ENCODE measurements at regions not wholly inside any gene's neighbourhood (a gene's known extent, or its start where the extent isn't known, plus 50 kb on each side); places are given as distances from the start of the nearest gene placed in this dataset.
A peak's percentile ranks its signal among the peaks of the same experiment; 100 is the strongest.

GRCh38 chr1:94335447-94335846 is 82.7 kb upstream of the ABCD3 start:
- Histone ChIP-seq H3K36me3 (ENCODE audit: control insufficient read depth in 2 of 2, extremely low read depth in 1 of 2, insufficient read depth in 2 of 2, low read length in 2 of 2) (no peaks in the 10 kb centered on the region), H3K27me3 (ENCODE audit: control insufficient read depth, extremely low read depth, insufficient read depth, low read length) (no peaks in the 10 kb centered on the region), H3K79me2 (ENCODE audit: control insufficient read depth, insufficient read depth, low read length) (no peaks in the 10 kb centered on the region), H3K9ac (ENCODE audit: control insufficient read depth, extremely low read depth, insufficient read depth, low read length) (no peak overlapping the region), H3K9me3 (ENCODE audit: control insufficient read depth, low read depth, low read length) (no peaks in the 10 kb centered on the region), H4K20me1 (ENCODE audit: control insufficient read depth, extremely low read depth, insufficient read depth, low read length) (no peaks in the 10 kb centered on the region), H2AFZ (ENCODE audit: control insufficient read depth, low read length) (no peak overlapping the region), H3K4me1 (ENCODE audit: control insufficient read depth, extremely low read depth, insufficient read depth, low read length) (peaks cover 3% of the 10 kb centered on the region), H3K4me2 (ENCODE audit: control insufficient read depth, extremely low read depth, insufficient read depth, low read depth, low read length) (no peak overlapping the region), H3K9me1 (ENCODE audit: control insufficient read depth, extremely low read depth, insufficient read depth, low read length) (no peaks in the 10 kb centered on the region), H3K4me3 (ENCODE audit: control insufficient read depth in 2 of 3, extremely low read depth in 1 of 3, insufficient read depth in 2 of 3, low read depth in 1 of 3, low read length in 3 of 3) (no peak overlapping the region), H3K27ac (ENCODE audit: control insufficient read depth, insufficient read depth, low read length) (no peak overlapping the region)
- no peak for TF ChIP-seq EZH2 (IDR thresholded peaks at IDR 0.05; ENCODE audit: low read length)
- TF ChIP-seq CTCF (optimal IDR thresholded peaks at IDR 0.05 in 1 of 3, IDR thresholded peaks at IDR 0.05 in 1 of 3, conservative IDR thresholded peaks at IDR 0.05 in 1 of 3; ENCODE audit: extremely low read depth in 1 of 3, insufficient read depth in 2 of 3, low read length in 3 of 3) = no peak
- dilution Hi-C loops (cut with MboI; ENCODE audit: extremely low pct_ligation_motif_present, low sequenced_read_pairs) = no loop called here
- DNase-seq (ENCODE audit: low read depth, low spot score) (no peak), FAIRE-seq (no peak)

- no peak overlapping the region for H3K4me2 ChIP-seq (ENCODE audit: control insufficient read depth, extremely low read depth, insufficient read depth, low read depth, low read length)
- H3K9me1 ChIP-seq (ENCODE audit: control insufficient read depth, extremely low read depth, insufficient read depth, low read length) = no peaks in the 10 kb centered on the region
Measured at GRCh38 chr1:94334764-94335163, 83.4 kb upstream of the ABCD3 start.

More at GRCh38 chr1:94334764-94335163, 83.4 kb upstream of the ABCD3 start:
- H3K36me3 ChIP-seq (ENCODE audit: control insufficient read depth in 2 of 2, extremely low read depth in 1 of 2, insufficient read depth in 2 of 2, low read length in 2 of 2) = no peaks in the 10 kb centered on the region
- H4K20me1 ChIP-seq (ENCODE audit: control insufficient read depth, extremely low read depth, insufficient read depth, low read length) = no peaks in the 10 kb centered on the region
- TF ChIP-seq CTCF (optimal IDR thresholded peaks at IDR 0.05 in 1 of 3, IDR thresholded peaks at IDR 0.05 in 1 of 3, conservative IDR thresholded peaks at IDR 0.05 in 1 of 3; ENCODE audit: extremely low read depth in 1 of 3, insufficient read depth in 2 of 3, low read length in 3 of 3) = no peak
- TF ChIP-seq EZH2 (IDR thresholded peaks at IDR 0.05; ENCODE audit: low read length) = no peak
- FAIRE-seq = peak; percentile 39
- no peaks in the 10 kb centered on the region for H3K9me3 ChIP-seq (ENCODE audit: control insufficient read depth, low read depth, low read length)
- H3K9ac ChIP-seq (ENCODE audit: control insufficient read depth, extremely low read depth, insufficient read depth, low read length) = no peak overlapping the region
- H3K27ac ChIP-seq (ENCODE audit: control insufficient read depth, insufficient read depth, low read length) = no peak overlapping the region
- H3K27me3 ChIP-seq (ENCODE audit: control insufficient read depth, extremely low read depth, insufficient read depth, low read length) = no peaks in the 10 kb centered on the region
- dilution Hi-C loops (cut with MboI; ENCODE audit: extremely low pct_ligation_motif_present, low sequenced_read_pairs) = no loop called here
- peaks cover 3% of the 10 kb centered on the region for H3K4me1 ChIP-seq (ENCODE audit: control insufficient read depth, extremely low read depth, insufficient read depth, low read length)
- H3K4me3 ChIP-seq (ENCODE audit: control insufficient read depth in 2 of 3, extremely low read depth in 1 of 3, insufficient read depth in 2 of 3, low read depth in 1 of 3, low read length in 3 of 3) = no peak overlapping the region
- no peak for DNase-seq (ENCODE audit: low read depth, low spot score)
- peak overlapping the region; percentile 10 for H2AFZ ChIP-seq (ENCODE audit: control insufficient read depth, low read length)
- H3K79me2 ChIP-seq (ENCODE audit: control insufficient read depth, insufficient read depth, low read length) = no peaks in the 10 kb centered on the region

Measured in keratinocyte (primary cell).